Vagina (tissue), 2 donors: ENCODE measurements at regions not wholly inside any gene's neighbourhood (a gene's known extent, or its start where the extent isn't known, plus 50 kb on each side); places are given as distances from the start of the nearest gene placed in this dataset.
"Not testable (repeated sequence)": the region's sequence is repeated elsewhere in the genome, so short reads cannot be mapped to it uniquely, and the experiment has no call there.

Experiments
- POLR2A ChIP-seq, 2 donors: fragments of 450-650 bp; IDR thresholded peaks; one replicate each; pipeline ENCODE4 v1.6.1; 2017; ENCODE audit warnings: antibody characterized with exemption in 2 of 2, mild to moderate bottlenecking in 2 of 2, moderate library complexity in 2 of 2
- TF ChIP-seq, protein P1 (sequence below), 3 experiments: fragments of 450-650 bp in 2 of 3; fragments of 200-600 bp in 1 of 3; sonication (generic) in 1 of 3; IDR thresholded peaks; one replicate each; pipeline ENCODE4 v1.5.1; 2017 to 2019; ENCODE audit warnings: antibody characterized with exemption in 3 of 3, mild to moderate bottlenecking in 2 of 3, moderate library complexity in 2 of 3

DNA sequence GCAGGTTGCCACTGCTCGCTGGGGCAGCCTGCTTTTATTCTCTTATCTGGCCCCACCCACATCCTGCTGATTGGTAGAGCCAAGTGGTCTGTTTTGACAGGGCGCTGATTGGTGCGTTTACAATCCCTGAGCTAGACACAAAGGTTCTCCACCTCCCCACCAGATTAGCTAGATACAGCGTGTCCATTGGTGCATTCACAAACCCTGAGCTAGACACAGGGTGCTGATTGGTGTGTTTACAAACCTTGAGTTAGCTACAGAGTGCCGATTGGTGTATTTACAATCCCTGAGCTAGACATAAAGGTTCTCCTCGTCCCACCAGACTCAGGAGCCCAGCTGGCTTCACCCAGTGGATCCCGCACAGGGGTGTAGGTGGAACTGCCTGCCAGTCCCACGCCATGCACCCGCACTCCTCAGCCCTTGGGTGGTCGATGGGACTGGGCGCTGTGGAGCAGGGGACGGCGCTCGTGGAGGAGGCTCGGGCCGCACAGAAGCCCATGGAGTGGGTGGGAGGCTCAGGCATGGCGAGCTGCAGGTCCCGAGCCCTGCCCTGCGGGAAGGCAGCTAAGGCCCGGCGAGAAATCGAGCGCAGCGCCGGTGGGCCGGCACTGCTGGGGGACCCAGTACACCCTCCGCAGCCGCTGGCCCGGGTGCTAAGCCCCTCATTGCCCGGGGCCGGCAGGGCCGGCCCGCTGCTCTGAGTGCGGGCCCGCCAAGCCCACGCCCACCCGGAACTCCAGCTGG is 1526.2 kb downstream of the SI start:
- TF ChIP-seq, protein P1, sequence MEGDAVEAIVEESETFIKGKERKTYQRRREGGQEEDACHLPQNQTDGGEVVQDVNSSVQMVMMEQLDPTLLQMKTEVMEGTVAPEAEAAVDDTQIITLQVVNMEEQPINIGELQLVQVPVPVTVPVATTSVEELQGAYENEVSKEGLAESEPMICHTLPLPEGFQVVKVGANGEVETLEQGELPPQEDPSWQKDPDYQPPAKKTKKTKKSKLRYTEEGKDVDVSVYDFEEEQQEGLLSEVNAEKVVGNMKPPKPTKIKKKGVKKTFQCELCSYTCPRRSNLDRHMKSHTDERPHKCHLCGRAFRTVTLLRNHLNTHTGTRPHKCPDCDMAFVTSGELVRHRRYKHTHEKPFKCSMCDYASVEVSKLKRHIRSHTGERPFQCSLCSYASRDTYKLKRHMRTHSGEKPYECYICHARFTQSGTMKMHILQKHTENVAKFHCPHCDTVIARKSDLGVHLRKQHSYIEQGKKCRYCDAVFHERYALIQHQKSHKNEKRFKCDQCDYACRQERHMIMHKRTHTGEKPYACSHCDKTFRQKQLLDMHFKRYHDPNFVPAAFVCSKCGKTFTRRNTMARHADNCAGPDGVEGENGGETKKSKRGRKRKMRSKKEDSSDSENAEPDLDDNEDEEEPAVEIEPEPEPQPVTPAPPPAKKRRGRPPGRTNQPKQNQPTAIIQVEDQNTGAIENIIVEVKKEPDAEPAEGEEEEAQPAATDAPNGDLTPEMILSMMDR (IDR thresholded peaks at IDR 0.05), result not testable (repeated sequence)
- not testable (repeated sequence) for TF ChIP-seq POLR2A (IDR thresholded peaks at IDR 0.05)
